Endodermal cell (in vitro differentiated cells): ENCODE measurements at regions not wholly inside any gene's neighbourhood (a gene's known extent, or its start where the extent isn't known, plus 50 kb on each side); places are given as distances from the start of the nearest gene placed in this dataset.

Source experiments
- DNase-seq: peaks from one replicate; pipeline ENCODE4 v3.0.0-alpha.2; 2017
- H3K27ac ChIP-seq: 2 replicates; pipeline ENCODE4 v1.5.1; 2013; ENCODE audit warnings: mild to moderate bottlenecking, low read depth, low read length, moderate library complexity
- H3K27me3 ChIP-seq: 2 replicates; pipeline ENCODE4 v1.6.1; 2013; ENCODE audit warnings: mild to moderate bottlenecking, low read length, moderate library complexity; ENCODE audit not compliant: insufficient read depth, control insufficient read depth, poor library complexity, severe bottlenecking
- H3K36me3 ChIP-seq: 2 replicates; pipeline ENCODE4 v1.7.0; 2013; ENCODE audit warnings: mild to moderate bottlenecking, low read length, moderate library complexity; ENCODE audit not compliant: control insufficient read depth, insufficient read depth
- H3K4me1 ChIP-seq: one replicate; pipeline ENCODE4 v1.7.0; 2013; ENCODE audit warnings: low read length; ENCODE audit not compliant: control insufficient read depth, insufficient read depth
- H3K4me3 ChIP-seq: 2 replicates; pipeline ENCODE4 v1.5.1; 2013; ENCODE audit warnings: mild to moderate bottlenecking, low read length, moderate library complexity
- H3K9ac ChIP-seq: 2 replicates; pipeline ENCODE4 v1.6.1; 2013; ENCODE audit warnings: mild to moderate bottlenecking, low read length, moderate library complexity; ENCODE audit not compliant: poor library complexity, severe bottlenecking; ENCODE audit errors: extremely low read depth
- H3K9me3 ChIP-seq: 2 replicates; pipeline ENCODE4 v1.6.1; 2013; ENCODE audit warnings: mild to moderate bottlenecking, low read length, moderate library complexity; ENCODE audit not compliant: control insufficient read depth
- H3K27ac Mint-ChIP-seq: 2 replicates; pipeline ENCODE4 v1.8.0; 2020; ENCODE audit warnings: mixed read lengths
- H3K27me3 Mint-ChIP-seq: 2 replicates; pipeline ENCODE4 v1.8.0; 2021; ENCODE audit warnings: mild to moderate bottlenecking, mixed read lengths; ENCODE audit not compliant: insufficient read depth
- H3K36me3 Mint-ChIP-seq: 2 replicates; pipeline ENCODE4 v1.8.0; 2020; ENCODE audit warnings: low read depth, mixed read lengths
- H3K4me1 Mint-ChIP-seq: 2 replicates; pipeline ENCODE4 v1.8.0; 2020; ENCODE audit warnings: mixed read lengths
- H3K4me3 Mint-ChIP-seq: 2 replicates; pipeline ENCODE4 v1.8.0; 2020; ENCODE audit warnings: mild to moderate bottlenecking, moderate library complexity, mixed read lengths
- H3K9me3 Mint-ChIP-seq: 2 replicates; pipeline ENCODE4 v1.8.0; 2020; ENCODE audit warnings: mild to moderate bottlenecking, mixed read lengths
- CTCF ChIP-seq: fragments of 200-600 bp; sonication (generic); conservative IDR thresholded peaks from 2 replicates; pipeline ENCODE4 v1.5.0; 2021; ENCODE audit warnings: antibody characterized with exemption, mild to moderate bottlenecking
- WGBS, 2 experiments: methylation state at CpG; one replicate each; pipeline versions ENCODE4 v1.1.5 to v1.1.7; 2013; ENCODE audit warnings: missing lambda C conversion rate in 2 of 2, mixed read lengths in 1 of 2; ENCODE audit not compliant: insufficient coverage in 1 of 2, insufficient read length in 1 of 2; 5-methylcytosine and 5-hydroxymethylcytosine counted together

DNA sequence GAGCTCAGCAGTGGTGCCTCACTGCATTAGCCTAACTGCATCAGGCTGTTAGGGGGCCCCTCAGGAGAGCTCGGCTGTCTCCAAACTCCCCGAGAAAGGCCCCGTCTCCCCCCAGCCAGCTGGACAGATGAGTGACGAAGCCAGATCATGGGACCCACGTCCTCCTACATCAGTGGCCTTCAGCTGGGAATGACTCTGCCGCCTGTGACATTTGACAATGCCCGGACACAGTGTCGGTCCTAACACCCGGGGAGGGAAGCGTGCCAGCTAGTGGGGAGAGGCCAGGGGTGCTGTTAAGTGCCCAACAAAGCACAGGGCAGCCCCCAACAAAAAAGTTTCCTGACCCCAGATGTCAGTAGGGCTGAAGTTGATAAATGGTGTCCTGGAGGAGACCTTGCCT is 375.2 kb upstream of the IRX2 start:
- Mint-ChIP-seq H3K27ac (no peak overlapping the region), H3K4me1 (peaks cover 60% of the 10 kb centered on the region), H3K36me3 (no peaks in the 10 kb centered on the region), H3K4me3 (no peak overlapping the region), H3K27me3 (peaks cover 73% of the 10 kb centered on the region), H3K9me3 (no peaks in the 10 kb centered on the region)
- H3K9ac ChIP-seq, result no peak overlapping the region
- 84 to 98% methylated on average over 8 to 10 of the region's 10 CpGs for WGBS, 2 experiments
- peak; percentile 36 for DNase-seq
- H3K27me3 ChIP-seq, result no peaks in the 10 kb centered on the region
- H3K36me3 ChIP-seq, result no peaks in the 10 kb centered on the region
- TF ChIP-seq CTCF, result no peak
- peaks cover 30% of the 10 kb centered on the region for H3K4me1 ChIP-seq
- no peak overlapping the region for H3K27ac ChIP-seq
- H3K4me3 ChIP-seq, result no peak overlapping the region
- H3K9me3 ChIP-seq, result no peaks in the 10 kb centered on the region

DNA sequence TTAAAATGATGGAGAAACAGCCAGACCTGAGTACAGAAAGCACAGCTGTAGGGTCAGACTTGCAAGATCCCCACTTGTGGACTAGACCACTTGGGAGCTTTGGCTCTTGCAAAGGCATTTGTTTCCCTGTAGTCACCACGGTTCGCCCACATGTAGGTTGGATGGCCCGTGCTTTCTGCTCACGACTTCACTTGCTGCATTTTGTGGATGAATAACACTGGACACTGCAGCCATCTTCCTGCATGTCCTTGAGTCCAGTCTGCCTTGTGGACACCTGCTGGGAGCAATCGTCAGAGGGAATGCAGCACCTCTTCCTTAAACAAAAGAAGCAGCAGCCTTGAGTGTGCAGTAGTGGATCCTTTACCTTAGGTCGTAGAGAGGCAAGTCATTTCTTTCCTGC is 372.9 kb upstream of the IRX2 start:
- Histone ChIP-seq H3K4me3 (no peak overlapping the region), H3K36me3 (no peaks in the 10 kb centered on the region), H3K9ac (no peak overlapping the region), H3K27me3 (no peaks in the 10 kb centered on the region), H3K27ac (no peak overlapping the region), H3K4me1 (peaks cover 34% of the 10 kb centered on the region), H3K9me3 (no peaks in the 10 kb centered on the region)
- DNase-seq, result peak; percentile 58
- H3K27ac Mint-ChIP-seq, result peak overlapping the region; percentile 1
- H3K36me3 Mint-ChIP-seq, result no peaks in the 10 kb centered on the region
- H3K4me1 Mint-ChIP-seq, result peaks cover 77% of the 10 kb centered on the region
- 74 to 76% methylated on average over 5 to 6 of the region's 6 CpGs for WGBS, 2 experiments
- peaks cover 74% of the 10 kb centered on the region for H3K27me3 Mint-ChIP-seq
- H3K4me3 Mint-ChIP-seq, result no peak overlapping the region
- no peaks in the 10 kb centered on the region for H3K9me3 Mint-ChIP-seq
- TF ChIP-seq CTCF, result no peak

DNA sequence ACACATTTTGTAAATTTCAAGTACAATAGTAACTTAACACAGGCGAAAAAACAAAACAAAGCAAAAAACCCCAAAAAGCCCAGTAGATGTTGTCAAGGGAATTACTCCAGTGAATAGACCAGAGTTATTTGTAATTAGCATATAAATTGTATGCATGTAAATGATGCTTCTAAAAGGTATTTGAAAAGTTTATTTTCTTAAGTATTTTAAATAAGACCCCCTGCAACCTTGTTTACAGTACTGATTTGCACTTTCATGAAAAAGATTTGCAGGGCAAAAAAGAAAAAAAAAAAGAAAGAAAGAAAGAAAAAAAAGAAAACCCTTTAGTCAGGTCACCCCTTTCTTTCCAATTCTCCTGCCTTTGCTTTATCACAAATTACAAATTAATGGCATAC is 372.3 kb upstream of the IRX2 start:
- H3K27ac ChIP-seq, result no peak overlapping the region
- 0% methylated on average over 1 of the region's 1 CpG; no CpG with 5 or more reads in 1 of the 2 experiments for WGBS, 2 experiments
- no peak overlapping the region for H3K9ac ChIP-seq
- no peaks in the 10 kb centered on the region for H3K27me3 ChIP-seq
- Mint-ChIP-seq H3K36me3 (no peaks in the 10 kb centered on the region), H3K27me3 (peaks cover 78% of the 10 kb centered on the region), H3K4me3 (peak overlapping the region; percentile 42), H3K4me1 (peaks cover 83% of the 10 kb centered on the region), H3K9me3 (no peaks in the 10 kb centered on the region), H3K27ac (peak overlapping the region; percentile 92)
- H3K36me3 ChIP-seq, result no peaks in the 10 kb centered on the region
- H3K4me1 ChIP-seq, result peaks cover 39% of the 10 kb centered on the region
- no peak for DNase-seq
- TF ChIP-seq CTCF, result no peak
- no peak overlapping the region for H3K4me3 ChIP-seq
- no peaks in the 10 kb centered on the region for H3K9me3 ChIP-seq
